ES-I3 (cell line): ENCODE measurements at regions not wholly inside any gene's neighbourhood (a gene's known extent, or its start where the extent isn't known, plus 50 kb on each side); places are given as distances from the start of the nearest gene placed in this dataset.
"Not testable (repeated sequence)": the region's sequence is repeated elsewhere in the genome, so short reads cannot be mapped to it uniquely, and the experiment has no call there.

Experiments
- H3K36me3 ChIP-seq: 2 replicates; pipeline ENCODE4 v1.6.1; 2013; ENCODE audit warnings: mild to moderate bottlenecking, low read length, control low read depth, moderate library complexity; ENCODE audit not compliant: insufficient read depth
- H3K4me1 ChIP-seq: 2 replicates; pipeline ENCODE4 v1.6.1; 2013; ENCODE audit warnings: mild to moderate bottlenecking, control low read depth, low read length; ENCODE audit not compliant: insufficient read depth
- H3K9ac ChIP-seq: 2 replicates; pipeline ENCODE4 v1.6.1; 2013; ENCODE audit warnings: low read depth, mild to moderate bottlenecking, low read length, moderate library complexity
- H3K9me3 ChIP-seq: 2 replicates; pipeline ENCODE4 v1.6.1; 2013; ENCODE audit warnings: mild to moderate bottlenecking, low read length, moderate library complexity; ENCODE audit not compliant: control insufficient read depth, insufficient read depth

- Histone ChIP-seq H3K4me1 (peaks cover 5% of the 10 kb centered on the region; the same call in 1 of the 2 replicates), H3K9ac (no peak overlapping the region), H3K9me3 (no peaks in the 10 kb centered on the region), H3K36me3 (no peaks in the 10 kb centered on the region)
Observed at GRCh38 chr7:130948822-130949221, 214.8 kb upstream of the KLF14 start.

GRCh38 chr7:130949550-130949949 lies 215.5 kb upstream of the KLF14 start:
- H3K36me3 ChIP-seq = no peaks in the 10 kb centered on the region
- H3K9me3 ChIP-seq = no peaks in the 10 kb centered on the region
- H3K4me1 ChIP-seq = peaks cover 3% of the 10 kb centered on the region; the same call in 1 of the 2 replicates
- H3K9ac ChIP-seq = no peak overlapping the region

GRCh38 chr7:130950054-130950453 lies 216.0 kb upstream of the KLF14 start:
- H3K9ac ChIP-seq = no peak overlapping the region

GRCh38 chr7:130950741-130951140 lies 216.7 kb upstream of the KLF14 start:
- Histone ChIP-seq H3K36me3 (no peaks in the 10 kb centered on the region), H3K9ac (no peak overlapping the region), H3K9me3 (no peaks in the 10 kb centered on the region), H3K4me1 (peaks cover 3% of the 10 kb centered on the region; the same call in 1 of the 2 replicates)

More at GRCh38 chr7:130950054-130950453, 216.0 kb upstream of the KLF14 start:
- H3K9me3 ChIP-seq = no peaks in the 10 kb centered on the region
- peaks cover 3% of the 10 kb centered on the region; the same call in 1 of the 2 replicates for H3K4me1 ChIP-seq
- no peaks in the 10 kb centered on the region for H3K36me3 ChIP-seq

GRCh38 chr7:130951303-130951975 lies 217.4 kb upstream of the KLF14 start:
- Histone ChIP-seq H3K9ac (no peak overlapping the region), H3K4me1 (peaks cover 3% of the 10 kb centered on the region; the same call in 1 of the 2 replicates), H3K9me3 (no peaks in the 10 kb centered on the region), H3K36me3 (no peaks in the 10 kb centered on the region)

- no peaks in the 10 kb centered on the region for H3K36me3 ChIP-seq
- H3K4me1 ChIP-seq = peaks cover 3% of the 10 kb centered on the region; the same call in 1 of the 2 replicates
- H3K9ac ChIP-seq = no peak overlapping the region
- no peaks in the 10 kb centered on the region for H3K9me3 ChIP-seq
Observed at GRCh38 chr7:130951976-130952876, 218.2 kb upstream of the KLF14 start.

- no peak overlapping the region for H3K9ac ChIP-seq
- no peaks in the 10 kb centered on the region for H3K36me3 ChIP-seq
- H3K4me1 ChIP-seq = peaks cover 3% of the 10 kb centered on the region; the same call in 1 of the 2 replicates
- H3K9me3 ChIP-seq = no peaks in the 10 kb centered on the region
Observed at GRCh38 chr7:130953196-130953595, 219.2 kb upstream of the KLF14 start.

GRCh38 chr7:130954918-130955564 lies 221.0 kb upstream of the KLF14 start:
- Histone ChIP-seq H3K9me3 (no peaks in the 10 kb centered on the region), H3K4me1 (peaks cover 3% of the 10 kb centered on the region; the same call in 1 of the 2 replicates), H3K9ac (no peak overlapping the region)

GRCh38 chr7:130955565-130955919 lies 221.5 kb upstream of the KLF14 start:
- Histone ChIP-seq H3K9me3 (no peaks in the 10 kb centered on the region), H3K36me3 (no peaks in the 10 kb centered on the region), H3K9ac (no peak overlapping the region), H3K4me1 (peaks cover 3% of the 10 kb centered on the region; the same call in 1 of the 2 replicates)

More at GRCh38 chr7:130954918-130955564, 221.0 kb upstream of the KLF14 start:
- H3K36me3 ChIP-seq = no peaks in the 10 kb centered on the region

- peaks cover 3% of the 10 kb centered on the region; the same call in 1 of the 2 replicates for H3K4me1 ChIP-seq
- H3K9ac ChIP-seq = no peak overlapping the region
- peaks cover 2% of the 10 kb centered on the region; the same call in 1 of the 2 replicates for H3K9me3 ChIP-seq
- no peaks in the 10 kb centered on the region for H3K36me3 ChIP-seq
Observed at GRCh38 chr7:130956417-130957136, 222.6 kb upstream of the KLF14 start.

GRCh38 chr7:130957137-130957513 lies 223.1 kb upstream of the KLF14 start:
- Histone ChIP-seq H3K4me1 (peaks cover 7% of the 10 kb centered on the region; the same call in 1 of the 2 replicates), H3K36me3 (no peaks in the 10 kb centered on the region), H3K9me3 (peaks cover 4% of the 10 kb centered on the region; the same call in 1 of the 2 replicates), H3K9ac (no peak overlapping the region)

- H3K36me3 ChIP-seq, H3K9ac ChIP-seq, H3K9me3 ChIP-seq, H3K4me1 ChIP-seq: not testable (repeated sequence)
Observed at GRCh38 chr7:130957722-130958435, 223.9 kb upstream of the KLF14 start.

GRCh38 chr7:130958846-130959245 lies 224.8 kb upstream of the KLF14 start:
- peaks cover 4% of the 10 kb centered on the region; the same call in 1 of the 2 replicates for H3K9me3 ChIP-seq
- peaks cover 12% of the 10 kb centered on the region; the same call in 1 of the 2 replicates for H3K4me1 ChIP-seq
- no peak overlapping the region for H3K9ac ChIP-seq
- H3K36me3 ChIP-seq = no peaks in the 10 kb centered on the region
